ENCODE measurements at regions not wholly inside any gene's neighbourhood (a gene's known extent, or its start where the extent isn't known, plus 50 kb on each side); places are given as distances from the start of the nearest gene placed in this dataset.
"Not testable (repeated sequence)": the region's sequence is repeated elsewhere in the genome, so short reads cannot be mapped to it uniquely, and the experiment has no call there.

DNA sequence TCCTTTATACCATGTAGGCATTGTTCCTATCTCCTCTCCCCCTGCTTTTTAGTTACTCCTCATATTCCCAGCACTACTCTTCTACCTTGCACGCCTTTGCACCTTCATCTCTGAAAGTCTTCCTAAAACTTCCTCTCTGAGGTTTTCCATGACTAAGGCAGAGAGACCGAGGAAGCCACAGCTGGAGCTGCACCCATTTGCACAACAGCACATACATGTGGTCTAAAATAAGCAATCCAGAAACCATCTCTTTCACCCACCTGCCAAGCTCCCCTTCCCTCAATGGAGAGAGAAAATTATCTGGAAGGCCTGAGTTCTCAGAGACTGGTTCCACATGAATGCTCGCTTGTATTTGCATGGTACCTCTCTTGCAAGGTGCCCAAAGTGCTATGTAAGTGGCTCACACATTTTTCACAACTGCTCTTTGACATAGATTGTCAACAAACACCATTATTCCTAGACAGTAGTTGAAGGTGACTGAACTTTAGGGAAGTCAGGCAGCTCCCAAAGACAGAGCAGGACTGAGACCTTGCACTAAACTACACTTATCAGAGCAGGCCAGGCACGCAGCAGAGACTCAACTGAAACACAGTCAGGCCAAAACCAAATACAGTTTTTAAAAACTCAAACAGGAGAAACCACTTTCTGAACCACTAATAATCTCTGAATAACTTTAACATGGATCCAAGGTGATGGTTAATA, 313.2 kb downstream of the TFAP2A start:
- no peak for DNase-seq

DNA sequence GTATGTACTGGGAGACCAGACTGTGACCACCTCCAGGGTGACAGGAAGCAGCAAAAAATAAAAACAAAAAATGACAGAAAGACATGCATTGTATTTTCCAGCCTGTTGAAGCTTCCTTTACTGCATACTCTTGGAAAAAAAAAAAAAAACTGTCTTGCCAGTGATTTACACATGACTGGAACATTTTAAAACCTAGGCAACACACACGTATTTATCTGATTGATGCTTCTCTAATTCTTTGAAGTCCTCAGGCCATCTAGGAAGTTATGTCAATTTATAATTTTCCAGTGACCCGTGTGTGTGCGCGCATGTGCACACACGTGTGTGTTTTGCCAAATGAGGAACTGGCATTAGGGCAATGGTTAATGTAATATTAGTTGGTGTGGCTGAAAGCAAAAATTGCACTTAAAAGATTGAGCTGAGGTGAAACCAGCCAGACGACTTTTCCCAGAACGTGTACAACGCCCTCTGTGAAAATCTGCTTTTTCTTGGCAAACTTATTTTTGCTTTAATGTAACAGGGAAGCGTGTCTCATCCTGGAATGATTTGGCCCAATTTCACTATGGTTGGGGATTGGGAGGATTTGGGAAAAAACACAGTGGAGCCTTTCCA, 315.2 kb downstream of the TFAP2A start:
- DNase-seq: peak; percentile 22

DNA sequence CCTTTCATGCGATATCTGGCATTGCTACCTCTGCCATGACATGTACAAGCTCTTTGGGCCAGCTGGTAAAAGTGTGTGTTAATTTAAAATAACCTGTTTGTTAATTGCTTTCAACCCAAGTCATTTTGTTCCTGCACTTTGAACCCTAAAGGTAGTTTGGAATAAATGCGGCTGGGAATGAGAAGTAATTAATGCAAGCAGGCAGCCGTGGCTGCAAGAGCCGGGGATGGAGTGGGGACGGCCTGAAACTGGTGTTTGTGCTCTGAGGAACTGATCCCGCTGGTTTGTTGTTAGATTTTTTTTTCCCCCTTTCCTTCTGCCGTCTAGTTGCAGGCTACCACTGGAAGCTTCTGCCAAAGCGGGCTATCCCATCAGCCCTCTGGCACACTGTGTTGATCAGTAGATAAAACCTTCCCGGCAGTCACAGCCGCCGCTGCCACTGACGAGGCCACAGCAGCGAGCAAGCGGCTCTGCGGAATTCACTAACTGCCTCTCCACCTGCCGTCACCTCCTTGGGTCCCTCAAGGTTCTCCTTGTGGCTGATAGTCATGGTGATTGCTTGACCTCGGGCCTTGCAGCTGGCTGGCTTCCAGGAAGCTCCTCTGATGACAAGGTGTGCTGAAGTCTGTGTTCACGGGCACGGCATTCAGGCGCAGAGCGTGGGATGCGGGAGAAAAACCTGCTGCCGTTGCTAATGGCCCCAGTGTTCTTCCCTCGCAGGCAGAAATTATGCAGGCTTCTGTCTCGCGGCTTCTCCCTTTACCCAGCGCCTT, 315.9 kb downstream of the TFAP2A start:
- peak; percentile 11 for DNase-seq

DNA sequence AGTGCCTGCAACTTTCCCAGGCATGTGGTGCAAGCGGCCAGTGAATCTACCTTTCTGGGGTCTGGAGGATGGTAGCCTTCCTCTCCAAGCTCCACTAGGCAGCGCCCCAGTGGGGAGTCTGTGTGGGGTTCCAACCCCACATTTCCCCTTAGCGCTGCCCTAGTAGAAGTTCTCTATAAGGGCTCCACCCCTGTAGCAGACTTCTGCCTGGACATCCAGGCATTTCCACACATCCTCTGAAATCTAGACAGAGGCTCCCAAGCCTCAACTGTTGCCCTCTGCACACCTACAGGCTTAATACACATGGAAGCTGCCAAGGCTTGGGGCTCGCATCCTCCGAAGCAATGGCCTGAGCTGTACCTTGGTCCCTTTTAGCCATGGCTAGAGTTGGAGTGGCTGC, 321.6 kb downstream of the TFAP2A start:
- DNase-seq: no peak

DNA sequence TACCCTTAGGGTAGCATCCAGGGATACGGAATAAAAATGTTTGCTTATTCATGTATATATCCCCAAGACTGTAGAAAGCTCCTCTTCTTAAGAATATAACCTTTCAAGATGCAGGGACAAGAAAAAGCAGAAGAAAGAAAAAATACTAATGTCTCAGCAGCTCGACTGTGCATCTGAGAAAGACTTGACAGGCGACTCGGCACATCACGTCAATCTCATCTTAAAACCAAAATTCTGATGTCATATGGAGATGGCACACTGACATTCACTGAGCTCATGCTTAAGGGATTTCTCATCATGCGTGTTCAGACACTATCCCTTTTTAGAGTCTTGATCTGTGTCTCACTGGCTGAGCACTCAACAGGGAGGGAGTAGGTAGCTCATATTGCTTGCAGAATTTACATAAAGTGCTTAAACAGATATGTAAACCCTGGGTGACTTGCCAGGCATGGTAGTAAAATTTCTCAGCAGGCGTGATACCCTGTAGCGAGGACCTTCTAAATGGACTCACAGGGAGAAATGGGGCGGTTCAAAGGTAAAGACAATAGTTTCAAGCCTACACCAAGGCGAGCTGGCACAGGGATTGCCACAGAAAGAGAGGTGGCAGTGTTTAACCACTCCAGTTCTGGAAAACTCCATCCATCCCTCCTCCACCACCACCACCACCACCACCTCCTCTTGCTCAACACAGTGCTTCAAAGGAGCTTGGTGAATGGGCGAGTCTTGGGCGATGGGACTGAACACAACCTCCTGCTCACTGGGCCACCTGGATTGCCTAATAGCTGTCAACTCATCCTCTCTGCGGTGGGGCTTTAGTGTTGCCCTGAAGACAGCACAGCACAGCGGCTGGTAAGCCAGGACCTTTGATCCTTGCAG, 330.5 kb downstream of the TFAP2A start:
- DNase-seq: no peak

DNA sequence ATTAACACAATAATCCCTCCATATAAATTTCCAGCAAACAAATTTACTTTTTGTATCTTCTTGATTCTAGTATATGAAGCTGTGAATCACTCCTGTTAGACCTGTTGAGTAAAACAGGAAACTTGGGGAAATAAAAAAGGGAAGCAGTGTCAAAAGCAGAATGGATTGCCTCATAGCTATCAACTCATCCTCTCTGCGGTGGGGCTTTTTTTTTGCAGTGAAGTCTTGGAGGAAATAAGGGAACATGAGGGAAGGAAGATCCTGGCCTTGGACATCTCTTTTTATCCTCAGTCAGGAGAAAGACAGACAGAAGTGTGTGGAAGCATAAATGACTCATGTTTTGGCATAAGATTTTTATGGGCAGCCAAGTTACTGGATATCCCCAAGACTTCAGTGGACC, 332.5 kb downstream of the TFAP2A start:
- DNase-seq: peak; percentile 46

DNA sequence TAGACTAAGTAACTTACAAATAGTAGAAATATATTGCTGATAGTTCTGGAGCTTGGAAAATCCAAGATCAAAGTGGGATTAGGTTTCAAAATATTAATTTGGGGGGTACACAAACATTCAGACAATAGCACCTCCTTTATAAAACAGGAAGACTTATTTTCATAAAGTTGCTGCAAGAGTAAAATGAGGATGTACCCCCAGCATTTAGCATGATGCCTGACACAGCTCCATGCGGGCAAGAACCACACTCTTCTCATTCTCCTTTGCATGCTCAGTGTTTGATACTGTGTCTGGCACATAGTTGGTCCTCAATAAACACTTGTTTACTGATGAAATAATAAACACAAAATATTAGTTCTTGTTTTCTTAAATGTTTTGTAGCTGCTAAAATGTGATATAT, 332.9 kb downstream of the TFAP2A start:
- no peak for DNase-seq

DNA sequence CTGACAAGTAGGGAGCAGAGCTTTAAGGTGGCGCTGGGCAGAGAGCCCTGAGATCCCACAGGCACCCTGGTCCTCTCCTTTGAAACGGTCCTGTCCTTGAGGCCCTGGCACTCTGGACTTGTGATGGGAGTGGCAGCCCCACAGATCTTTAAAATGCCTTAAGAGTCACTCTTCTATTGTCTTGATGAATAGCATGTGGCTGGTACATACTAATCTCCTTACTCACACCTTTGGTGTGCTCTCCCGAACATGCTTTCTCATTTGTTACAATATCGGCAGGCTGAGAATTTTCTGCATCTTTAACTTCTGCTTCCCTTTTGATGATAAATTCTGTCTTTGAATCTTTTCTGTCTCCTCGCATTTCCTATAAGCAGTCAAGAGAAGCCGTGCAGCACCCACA, 333.8 kb downstream of the TFAP2A start:
- DNase-seq: no peak

DNA sequence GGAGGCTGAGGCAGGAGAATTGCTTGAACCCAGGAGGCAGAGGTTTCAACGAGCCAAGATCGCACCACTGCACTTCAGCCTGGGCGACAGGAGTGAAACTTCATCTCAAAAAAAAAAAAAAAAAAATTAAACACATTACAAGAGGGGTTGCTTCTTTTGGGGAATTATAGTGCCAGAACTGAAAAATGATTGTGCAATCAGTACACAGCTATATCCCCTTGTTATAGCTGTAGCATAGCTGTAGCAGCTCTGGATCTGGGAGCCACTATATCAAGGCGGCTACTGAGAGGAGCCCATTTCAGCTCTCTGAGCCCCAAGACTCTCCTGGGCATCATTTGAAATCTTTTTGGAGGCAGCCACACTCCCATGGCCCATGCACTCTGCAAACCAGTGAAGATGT, 334.3 kb downstream of the TFAP2A start:
- no peak for DNase-seq

DNA sequence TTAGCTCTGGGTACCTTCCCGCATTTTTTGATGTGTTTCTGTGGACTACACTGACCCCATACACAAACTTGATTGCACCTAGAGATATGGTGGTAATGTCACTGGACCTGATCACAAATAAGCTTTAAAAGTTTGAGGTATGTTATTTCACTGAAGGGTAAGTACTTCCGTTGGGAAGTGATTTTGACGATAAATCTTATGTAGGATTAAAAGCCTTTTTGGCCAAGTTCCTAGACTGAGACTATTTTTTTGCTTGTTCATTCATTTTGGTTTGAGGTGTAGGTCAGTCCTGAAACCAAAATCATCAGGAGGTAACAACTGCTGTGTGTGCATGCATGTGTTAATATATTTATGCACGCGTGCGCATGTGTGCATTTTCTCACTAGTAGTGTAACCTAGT, 336.3 kb downstream of the TFAP2A start:
- DNase-seq: no peak

DNA sequence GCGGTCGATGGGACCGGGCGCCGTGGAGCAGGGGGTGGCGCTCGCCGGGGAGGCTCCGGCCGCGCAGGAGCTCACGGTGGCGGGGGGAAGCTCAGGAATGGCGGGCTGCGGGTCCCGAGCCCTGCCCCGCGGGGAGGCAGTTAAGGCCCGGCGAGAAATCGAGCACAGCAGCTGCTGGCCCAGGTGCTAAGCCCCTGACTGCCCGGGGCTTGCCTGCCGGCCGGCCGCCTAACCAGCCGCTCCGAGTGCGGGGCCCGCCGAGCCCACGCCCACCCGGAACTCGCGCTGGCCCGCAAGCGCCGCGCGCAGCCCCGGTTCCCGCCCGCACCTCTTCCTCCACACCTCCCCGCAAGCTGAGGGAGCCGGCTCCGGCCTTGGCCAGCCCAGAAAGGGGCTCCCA, 340.1 kb downstream of the TFAP2A start:
- DNase-seq: not testable (repeated sequence)

DNA sequence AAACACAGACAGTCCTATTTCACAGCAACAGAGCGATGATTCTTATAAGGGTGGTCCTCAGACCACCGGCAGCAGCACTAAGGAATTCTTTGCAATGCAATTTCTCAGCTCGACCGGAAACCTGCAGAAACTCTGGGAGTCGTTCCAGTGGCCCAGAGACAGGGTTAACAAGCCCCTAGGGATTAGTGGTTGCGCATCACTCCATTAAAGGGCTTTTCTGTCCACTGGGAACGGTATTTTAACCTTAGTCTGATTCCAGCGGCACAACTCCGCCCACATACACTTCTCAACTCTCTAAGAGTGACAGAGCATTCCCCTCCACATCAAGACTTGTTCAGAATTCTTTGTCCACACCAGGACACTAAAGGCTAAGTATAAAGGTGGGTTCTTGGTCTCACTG, 341.5 kb downstream of the TFAP2A start:
- DNase-seq: no peak

DNA sequence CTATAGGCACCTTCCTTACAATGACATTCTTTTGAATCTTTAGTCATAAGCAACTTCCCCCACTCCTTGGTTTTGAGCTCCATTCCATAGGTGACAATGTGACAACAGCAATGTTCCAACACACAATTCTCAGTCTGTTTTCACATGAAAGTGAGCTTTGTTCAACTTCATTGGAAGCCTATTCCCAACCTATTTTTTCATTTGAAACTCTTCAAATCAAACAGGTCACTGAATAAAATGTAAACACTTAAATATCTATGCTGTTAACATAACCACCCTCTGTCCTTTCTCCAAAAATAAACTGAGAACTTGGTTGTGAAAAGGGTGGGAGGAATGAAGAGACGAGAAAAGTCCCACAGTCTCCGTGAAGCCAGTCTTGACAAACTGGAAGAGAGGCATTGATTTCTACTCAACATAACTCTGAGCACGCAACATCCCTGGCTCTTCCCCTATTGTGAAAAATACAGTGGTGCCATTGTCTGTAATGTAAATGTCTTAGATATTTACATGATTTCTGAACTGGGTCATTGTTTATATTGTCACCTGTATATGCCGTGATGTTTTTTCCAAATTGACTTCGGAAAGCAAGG, 343.1 kb downstream of the TFAP2A start:
- DNase-seq: no peak

DNA sequence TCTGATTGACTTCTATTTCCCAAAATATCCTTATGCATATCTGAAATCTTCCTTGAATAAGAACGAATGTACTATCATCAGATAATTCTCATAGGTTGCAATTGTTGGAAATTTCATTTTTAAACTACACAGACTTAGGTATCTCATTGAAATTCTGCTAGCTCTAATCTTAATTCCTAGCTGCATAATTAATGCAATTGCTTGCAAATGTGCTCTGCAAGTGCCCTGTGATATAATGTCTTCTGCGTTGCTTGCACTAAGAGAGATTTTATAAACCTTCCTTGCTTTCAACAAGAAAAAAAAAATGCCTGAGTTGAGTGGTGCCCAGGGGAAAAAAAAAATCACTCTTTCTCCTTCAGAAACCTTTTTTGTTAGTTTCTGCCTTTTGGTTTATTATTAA, 354.9 kb downstream of the TFAP2A start:
- DNase-seq: no peak

DNA sequence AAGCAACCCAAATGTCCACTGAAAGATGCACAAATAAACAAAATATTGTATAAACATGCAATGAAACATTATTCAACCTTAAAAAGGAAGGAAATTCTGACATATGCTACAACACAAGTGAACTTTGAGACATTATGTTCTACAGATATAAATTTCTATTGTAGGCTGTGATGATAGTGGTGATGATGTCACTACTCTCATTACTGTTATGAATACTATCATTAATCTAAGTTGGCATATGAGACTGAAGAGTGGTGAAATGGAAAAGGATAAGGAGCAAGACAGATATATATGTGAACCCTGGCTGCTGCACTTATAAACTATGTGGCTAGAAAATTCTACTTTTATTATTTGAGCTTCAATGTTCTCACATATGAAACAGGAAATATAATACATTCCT, 360.2 kb downstream of the TFAP2A start:
- no peak for DNase-seq

DNA sequence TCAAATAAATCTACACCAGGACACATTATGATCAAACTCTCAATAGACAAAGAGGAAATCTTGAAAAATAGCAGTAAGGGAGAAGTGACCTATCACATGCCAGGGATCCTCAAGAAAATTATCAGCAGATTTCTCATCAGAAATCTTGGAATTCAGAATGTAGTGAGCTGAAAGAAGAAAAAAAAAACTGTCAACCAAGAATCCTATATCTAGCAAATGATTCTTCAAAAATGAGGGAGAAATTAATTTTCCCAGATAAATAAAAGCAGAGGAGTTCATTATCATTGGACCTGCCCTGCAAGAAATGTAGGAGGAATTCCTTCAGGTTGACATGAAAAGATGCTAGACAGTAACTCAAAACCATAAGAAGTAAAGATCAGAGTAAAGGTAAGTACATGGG, 363.6 kb downstream of the TFAP2A start:
- DNase-seq: no peak

DNA sequence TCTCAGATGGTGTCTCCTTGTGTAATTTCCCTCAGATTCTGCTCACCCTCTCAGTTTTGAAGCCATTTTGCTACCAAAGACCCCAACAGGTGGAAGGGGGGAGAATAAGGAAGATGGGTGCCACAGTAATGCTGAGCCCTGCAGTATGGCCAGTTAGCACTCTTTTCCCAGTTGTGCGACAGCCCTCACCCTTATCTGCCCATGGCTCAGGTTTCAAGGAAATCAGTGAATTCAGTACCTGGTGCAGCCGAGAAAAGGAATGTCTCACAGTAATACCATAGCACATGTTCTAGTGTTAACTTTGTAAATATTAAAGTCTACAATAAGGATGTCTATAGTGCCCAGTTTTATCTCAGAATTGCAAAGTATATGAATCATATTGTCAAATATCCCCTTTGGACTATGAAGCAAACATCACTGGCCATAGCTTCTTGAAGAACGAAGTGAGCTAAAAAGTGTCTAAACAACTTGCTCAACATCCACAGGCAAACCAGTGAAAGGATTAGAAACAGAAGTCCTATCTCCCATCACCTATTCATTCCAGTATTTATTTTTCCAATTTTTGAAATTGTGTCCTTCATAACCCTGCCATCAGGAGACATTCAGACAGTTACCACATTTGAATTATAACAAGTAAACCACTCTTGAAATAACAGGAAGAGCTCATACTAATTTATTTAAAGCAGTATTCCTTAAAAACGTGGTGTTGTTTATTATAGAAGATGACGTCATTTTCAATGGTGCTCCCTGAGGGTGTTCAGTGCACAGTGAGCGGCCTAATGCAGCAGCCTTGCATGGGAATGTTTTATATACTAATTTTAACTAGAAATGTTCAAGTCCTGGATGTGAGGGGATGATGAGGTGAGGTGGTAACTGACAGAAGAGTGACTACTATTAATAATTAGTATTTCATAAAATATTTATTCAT, 366.2 kb downstream of the TFAP2A start:
- no peak for DNase-seq

DNA sequence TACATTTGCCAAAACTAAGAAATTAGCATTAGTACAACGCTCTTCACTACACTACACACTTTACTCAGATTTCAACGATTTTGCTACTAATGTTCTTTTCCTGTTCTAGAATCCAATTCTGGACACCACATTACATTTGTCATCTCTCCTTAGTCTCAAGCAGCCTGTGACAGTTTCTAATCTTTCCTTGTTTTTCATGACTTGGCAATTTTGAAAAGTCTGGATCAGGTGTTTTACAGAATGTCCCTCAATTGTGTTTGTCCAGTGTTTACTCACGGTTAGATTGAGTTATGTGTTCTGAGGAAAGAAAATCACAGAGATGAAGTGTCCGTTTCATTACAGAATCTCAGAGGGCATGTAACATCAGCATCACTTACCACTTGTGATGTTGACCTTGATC, 372.6 kb downstream of the TFAP2A start:
- no peak for DNase-seq

DNA sequence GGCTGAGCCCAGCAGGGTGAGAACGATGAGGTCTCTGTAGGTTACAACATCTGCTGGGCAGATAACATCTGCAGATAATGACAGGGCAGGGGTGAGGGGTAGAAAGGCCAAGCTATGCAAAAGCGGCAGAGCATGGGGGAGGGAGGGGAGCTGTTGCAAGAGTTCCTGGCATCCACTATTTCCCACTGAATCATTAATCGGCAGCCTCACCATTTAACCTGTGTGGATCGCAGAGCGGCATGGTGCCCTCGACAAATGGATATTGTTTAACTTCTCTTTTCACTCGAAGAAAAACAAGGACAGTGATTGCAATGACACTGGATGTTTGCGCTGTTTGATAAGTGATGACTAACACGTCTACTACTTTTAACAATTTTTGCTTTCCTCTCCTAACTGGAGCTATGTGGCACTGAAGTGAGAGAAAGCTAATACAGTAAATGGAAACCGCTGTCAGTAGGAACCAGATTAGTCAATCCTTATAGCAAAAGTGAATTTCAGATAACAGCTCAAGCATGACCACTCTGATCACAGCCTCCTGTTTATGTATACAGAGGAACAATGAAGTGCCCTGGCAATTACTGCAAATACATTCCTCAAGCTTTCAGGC, 381.5 kb downstream of the TFAP2A start:
- DNase-seq: peak; percentile 7

DNA sequence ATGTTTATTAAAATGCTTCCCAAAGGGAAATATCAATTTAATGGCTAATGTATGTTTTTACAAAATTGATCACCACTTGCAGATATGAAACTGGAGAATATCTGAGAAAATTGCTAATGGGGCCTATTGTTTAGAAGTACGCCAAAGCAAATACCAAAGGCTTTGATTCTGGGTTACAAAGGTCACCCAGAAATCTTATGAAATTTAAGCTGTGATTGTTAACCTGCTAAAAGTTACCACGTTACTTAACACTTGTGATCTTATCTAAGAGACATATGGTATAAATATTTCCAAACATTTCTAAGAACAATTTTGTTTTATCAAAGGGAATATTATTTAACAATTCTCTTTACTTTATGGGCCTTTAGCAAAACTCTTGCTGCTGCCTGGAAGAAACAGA, 383.3 kb downstream of the TFAP2A start:
- no peak for DNase-seq

DNA sequence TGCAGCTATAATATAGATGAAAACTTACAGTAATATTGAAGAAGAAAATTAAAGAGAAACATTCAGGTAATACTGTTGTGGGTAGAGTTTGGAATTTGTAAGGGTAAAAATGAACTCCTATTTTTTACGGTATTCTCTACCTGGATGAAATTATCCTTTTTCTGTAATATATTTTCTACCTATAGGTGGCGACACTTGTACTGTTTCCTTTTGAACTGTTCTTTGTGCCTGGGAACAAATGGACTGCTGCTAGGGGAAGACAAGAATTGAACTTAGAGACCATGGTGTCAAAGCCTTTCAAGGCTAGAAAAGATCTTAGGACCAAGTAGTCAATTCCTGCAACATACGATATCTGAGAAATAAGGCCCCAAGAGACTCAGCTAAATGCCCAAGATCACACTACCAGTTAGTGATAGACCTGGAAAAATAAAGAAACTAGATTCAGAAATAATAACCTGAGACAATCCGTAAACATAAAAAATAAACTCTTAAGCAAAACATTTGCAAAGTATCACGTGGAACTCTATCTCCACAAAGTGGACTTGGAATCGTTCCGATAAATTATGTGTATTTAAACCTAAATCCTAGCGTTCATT, 383.8 kb downstream of the TFAP2A start:
- DNase-seq: peak; percentile 42
